ENCODE measurements at regions not wholly inside any gene's neighbourhood (a gene's known extent, or its start where the extent isn't known, plus 50 kb on each side); places are given as distances from the start of the nearest gene placed in this dataset.

- Histone ChIP-seq H3K9me3 (no peaks in the 10 kb centered on the region), H3K4me3 (no peak overlapping the region), H3K27ac (no peak overlapping the region), H3K36me3 (no peaks in the 10 kb centered on the region), H3K27me3 (replicated peaks; ENCODE audit: insufficient read depth) (no peaks in the 10 kb centered on the region), H3K4me1 (replicated peaks) (no peaks in the 10 kb centered on the region)
- intact Hi-C loops (cut with DNase I) = no loop called here
- no peak for DNase-seq (ENCODE audit: low spot score)
- WGBS = 59% methylated on average over 5 of the region's 5 CpGs
- TF ChIP-seq CTCF (IDR thresholded peaks at IDR 0.05) = no peak
Measured at GRCh38 chr5:17000291-17000939, 64.3 kb upstream of the MYO10 start.

- H3K4me1 ChIP-seq (replicated peaks) = no peaks in the 10 kb centered on the region
- no peak overlapping the region for H3K27ac ChIP-seq
- no peak for TF ChIP-seq CTCF (IDR thresholded peaks at IDR 0.05)
- no peak for TF ChIP-seq POLR2AphosphoS5 (IDR thresholded peaks at IDR 0.05)
- no peak for TF ChIP-seq POLR2A (IDR thresholded peaks at IDR 0.05)
- H3K9me3 ChIP-seq = no peaks in the 10 kb centered on the region
- intact Hi-C loops (cut with DNase I) = no loop called here
- no peak overlapping the region for H3K4me3 ChIP-seq
- DNase-seq (ENCODE audit: low spot score) = no peak
- H3K27me3 ChIP-seq (replicated peaks; ENCODE audit: insufficient read depth) = no peaks in the 10 kb centered on the region
- 91% methylated on average over 3 of the region's 3 CpGs for WGBS
- no peaks in the 10 kb centered on the region for H3K36me3 ChIP-seq
Measured at GRCh38 chr5:17001428-17001827, 65.3 kb upstream of the MYO10 start.

GRCh38 chr5:17004441-17005106, 68.5 kb upstream of the MYO10 start:
- WGBS = 79% methylated on average over 13 of the region's 13 CpGs
- Histone ChIP-seq H3K36me3 (no peaks in the 10 kb centered on the region), H3K27ac (no peak overlapping the region), H3K4me3 (no peak overlapping the region), H3K27me3 (replicated peaks; ENCODE audit: insufficient read depth) (no peaks in the 10 kb centered on the region), H3K4me1 (replicated peaks) (no peaks in the 10 kb centered on the region), H3K9me3 (no peaks in the 10 kb centered on the region)
- intact Hi-C loops (cut with DNase I) = no loop called here
- TF ChIP-seq POLR2AphosphoS5 (IDR thresholded peaks at IDR 0.05) (no peak), CTCF (IDR thresholded peaks at IDR 0.05) (no peak), POLR2A (IDR thresholded peaks at IDR 0.05) (no peak)
- DNase-seq (ENCODE audit: low spot score) = no peak

GRCh38 chr5:17005107-17005828, 69.2 kb upstream of the MYO10 start:
- Histone ChIP-seq H3K36me3 (no peaks in the 10 kb centered on the region), H3K9me3 (no peaks in the 10 kb centered on the region), H3K4me3 (no peak overlapping the region), H3K4me1 (replicated peaks) (no peaks in the 10 kb centered on the region), H3K27me3 (replicated peaks; ENCODE audit: insufficient read depth) (no peaks in the 10 kb centered on the region), H3K27ac (no peak overlapping the region)
- intact Hi-C loops (cut with DNase I) = no loop called here
- no peak for TF ChIP-seq CTCF (IDR thresholded peaks at IDR 0.05)
- TF ChIP-seq POLR2AphosphoS5 (IDR thresholded peaks at IDR 0.05) = no peak
- TF ChIP-seq POLR2A (IDR thresholded peaks at IDR 0.05) = no peak
- DNase-seq (ENCODE audit: low spot score) = no peak
- 63% methylated on average over 10 of the region's 10 CpGs for WGBS

All from prostate gland (tissue), 2 donors.